Stomach (tissue), 4 donors: ENCODE measurements at regions not wholly inside any gene's neighbourhood (a gene's known extent, or its start where the extent isn't known, plus 50 kb on each side); places are given as distances from the start of the nearest gene placed in this dataset.

Experiments
- POLR2A ChIP-seq, 4 donors: fragments of 450-650 bp; IDR thresholded peaks; one replicate each; pipeline ENCODE4 v1.6.1; 2016; ENCODE audit warnings: antibody characterized with exemption in 4 of 4, control low read depth in 2 of 4, mild to moderate bottlenecking in 1 of 4, moderate library complexity in 1 of 4
- TF ChIP-seq, protein P1 (sequence below), 7 experiments: fragments of 450-650 bp in 4 of 7; fragments of 200-600 bp in 3 of 7; sonication (generic) in 3 of 7; IDR thresholded peaks; one replicate each; pipeline ENCODE4 v1.5.1; 2016 to 2019; ENCODE audit warnings: antibody characterized with exemption in 7 of 7, control low read depth in 2 of 7, mild to moderate bottlenecking in 1 of 7

DNA sequence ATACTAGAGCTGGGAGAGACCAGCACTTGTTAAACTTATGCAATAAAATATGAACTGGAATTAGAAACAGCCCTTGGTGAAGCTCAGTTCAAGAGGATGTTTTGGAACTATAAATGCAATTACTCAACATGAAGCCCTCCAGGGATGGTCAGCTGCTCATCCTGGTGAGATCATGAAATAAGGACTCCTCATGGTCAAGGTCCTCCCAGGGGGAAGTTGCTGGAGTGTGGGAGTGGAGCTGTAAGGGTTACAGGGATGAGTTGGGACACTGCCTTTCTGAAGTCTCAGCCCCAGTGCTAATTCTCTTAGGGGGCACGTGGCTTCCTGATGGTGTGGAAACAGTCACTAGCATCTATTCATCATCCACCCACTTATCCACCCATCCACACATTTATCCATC, 301.7 kb upstream of the SFSWAP start:
- TF ChIP-seq, protein P1, sequence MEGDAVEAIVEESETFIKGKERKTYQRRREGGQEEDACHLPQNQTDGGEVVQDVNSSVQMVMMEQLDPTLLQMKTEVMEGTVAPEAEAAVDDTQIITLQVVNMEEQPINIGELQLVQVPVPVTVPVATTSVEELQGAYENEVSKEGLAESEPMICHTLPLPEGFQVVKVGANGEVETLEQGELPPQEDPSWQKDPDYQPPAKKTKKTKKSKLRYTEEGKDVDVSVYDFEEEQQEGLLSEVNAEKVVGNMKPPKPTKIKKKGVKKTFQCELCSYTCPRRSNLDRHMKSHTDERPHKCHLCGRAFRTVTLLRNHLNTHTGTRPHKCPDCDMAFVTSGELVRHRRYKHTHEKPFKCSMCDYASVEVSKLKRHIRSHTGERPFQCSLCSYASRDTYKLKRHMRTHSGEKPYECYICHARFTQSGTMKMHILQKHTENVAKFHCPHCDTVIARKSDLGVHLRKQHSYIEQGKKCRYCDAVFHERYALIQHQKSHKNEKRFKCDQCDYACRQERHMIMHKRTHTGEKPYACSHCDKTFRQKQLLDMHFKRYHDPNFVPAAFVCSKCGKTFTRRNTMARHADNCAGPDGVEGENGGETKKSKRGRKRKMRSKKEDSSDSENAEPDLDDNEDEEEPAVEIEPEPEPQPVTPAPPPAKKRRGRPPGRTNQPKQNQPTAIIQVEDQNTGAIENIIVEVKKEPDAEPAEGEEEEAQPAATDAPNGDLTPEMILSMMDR (IDR thresholded peaks at IDR 0.05), result no peak
- TF ChIP-seq POLR2A (IDR thresholded peaks at IDR 0.05), result no peak
